HFF-Myc (cell line): ENCODE measurements at regions not wholly inside any gene's neighbourhood (a gene's known extent, or its start where the extent isn't known, plus 50 kb on each side); places are given as distances from the start of the nearest gene placed in this dataset.
"Not testable (repeated sequence)": the region's sequence is repeated elsewhere in the genome, so short reads cannot be mapped to it uniquely, and the experiment has no call there.

ENCODE experiments used
- DNase-seq: peaks from one replicate; pipeline ENCODE4 v3.0.0-alpha.2; 2011; ENCODE audit warnings: low read depth; ENCODE audit errors: extremely low read depth
- H3K4me3 ChIP-seq: replicated peaks from 2 replicates; pipeline ENCODE4 v1.5.1; 2011; ENCODE audit warnings: low read depth, mild to moderate bottlenecking, control low read depth, low read length
- CTCF ChIP-seq: IDR thresholded peaks from 2 replicates; pipeline ENCODE4 v1.5.1; 2012; ENCODE audit warnings: mild to moderate bottlenecking, low read depth, low read length, control low read depth; ENCODE audit errors: missing control alignments

GRCh38 chr1:191414981-191415640 is 743.2 kb upstream of the RGS18 start:
- TF ChIP-seq CTCF = no peak
- no peak for DNase-seq
- H3K4me3 ChIP-seq = no peak overlapping the region

DNA sequence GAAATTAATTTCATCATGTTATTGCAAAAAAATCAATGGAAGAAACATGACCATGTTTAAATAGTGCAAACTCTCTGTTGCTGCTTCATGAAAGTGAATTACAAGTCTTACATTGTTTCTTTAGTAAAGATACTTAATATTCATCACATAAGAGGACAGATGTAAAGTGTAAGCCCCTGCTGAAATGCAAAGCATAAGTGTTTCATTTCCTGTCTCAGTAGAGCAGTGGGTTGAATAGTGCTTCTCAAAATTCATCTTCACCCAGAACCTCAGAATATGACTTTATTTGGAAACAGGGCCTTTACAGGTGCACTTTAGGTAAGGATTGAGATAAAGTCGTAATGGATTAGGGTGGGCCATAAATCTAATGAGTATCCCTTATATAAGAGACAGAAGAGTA is 738.4 kb upstream of the RGS18 start:
- no peak for DNase-seq
- TF ChIP-seq CTCF = no peak
- no peak overlapping the region for H3K4me3 ChIP-seq

DNA sequence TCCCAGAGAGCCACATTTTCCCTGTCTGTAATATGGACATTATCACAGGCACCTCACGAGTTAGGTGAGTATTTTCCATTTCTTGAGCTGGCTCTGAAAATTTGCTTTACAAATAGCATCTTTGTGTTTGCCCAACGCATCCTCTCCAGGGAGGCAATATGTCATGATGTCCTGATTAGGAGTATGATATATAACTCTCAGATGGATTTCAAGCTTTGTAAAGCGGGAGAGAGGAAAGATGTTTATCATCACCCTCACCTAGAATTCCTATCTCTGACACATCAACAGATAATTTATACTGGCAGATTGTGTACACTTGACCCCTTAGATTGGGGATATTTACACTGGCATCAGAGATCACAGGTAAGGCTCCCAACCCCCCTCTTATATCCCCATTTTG is 730.7 kb upstream of the RGS18 start:
- no peak overlapping the region for H3K4me3 ChIP-seq
- no peak for TF ChIP-seq CTCF
- no peak for DNase-seq

DNA sequence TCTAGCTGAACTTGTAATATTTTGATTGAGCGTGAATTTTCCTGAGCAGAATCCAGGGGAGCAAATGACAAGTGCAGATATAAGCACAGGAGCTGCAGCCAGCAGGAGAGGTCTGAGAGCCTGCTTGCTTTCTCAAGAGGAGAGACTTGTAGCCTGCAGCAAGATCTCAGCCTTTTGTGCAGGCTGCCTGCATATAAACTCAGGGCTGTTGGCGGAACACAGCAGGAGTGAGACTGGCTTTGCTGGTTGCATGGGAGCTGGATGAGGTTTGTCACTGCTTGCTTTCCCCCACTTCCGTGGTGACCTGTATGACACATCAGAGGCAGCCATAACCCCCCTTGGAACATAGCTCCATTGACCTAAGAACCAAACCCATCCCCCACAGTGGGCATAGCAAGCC is 725.4 kb upstream of the RGS18 start:
- no peak for TF ChIP-seq CTCF

GRCh38 chr1:191438979-191439378 is 719.3 kb upstream of the RGS18 start:
- H3K4me3 ChIP-seq = no peak overlapping the region
- no peak for DNase-seq
- TF ChIP-seq CTCF = no peak

More for the DNA sequence above, 725.4 kb upstream of the RGS18 start:
- no peak for DNase-seq
- H3K4me3 ChIP-seq = no peak overlapping the region

DNA sequence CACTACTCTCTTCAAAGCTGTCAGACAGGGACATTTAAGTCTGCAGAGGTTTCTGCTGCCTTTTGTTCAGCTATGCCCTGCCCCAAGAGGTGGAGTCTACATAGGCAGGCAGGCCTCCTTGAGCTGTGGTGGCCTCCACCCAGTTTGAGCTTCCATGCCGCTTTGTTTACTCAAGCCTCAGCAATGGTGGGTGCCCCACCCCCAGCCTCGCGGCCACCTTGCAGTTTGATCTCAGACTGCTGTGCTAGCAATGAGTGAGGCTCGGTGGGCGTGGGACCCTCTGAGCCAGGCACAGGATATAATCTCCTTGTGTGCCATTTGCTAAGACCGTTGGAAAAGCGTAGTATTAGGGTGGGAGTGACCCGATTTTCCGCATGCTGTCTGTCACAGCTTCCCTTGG is 710.0 kb upstream of the RGS18 start:
- DNase-seq, H3K4me3 ChIP-seq: not testable (repeated sequence)

GRCh38 chr1:191452586-191452985 is 705.7 kb upstream of the RGS18 start:
- no peak for TF ChIP-seq CTCF
- H3K4me3 ChIP-seq = no peak overlapping the region
- no peak for DNase-seq
